ENCODE measurements at regions not wholly inside any gene's neighbourhood (a gene's known extent, or its start where the extent isn't known, plus 50 kb on each side); places are given as distances from the start of the nearest gene placed in this dataset.

- no peak for DNase-seq (ENCODE audit: low read depth in 2 of 2)
Measured at GRCh38 chr5:14017904-14018303, 73.4 kb upstream of the DNAH5 start.

GRCh38 chr5:14016549-14016948 is 72.1 kb upstream of the DNAH5 start:
- no peak for DNase-seq (ENCODE audit: low read depth in 2 of 2)

GRCh38 chr5:14011089-14012020 is 66.9 kb upstream of the DNAH5 start:
- peak; percentile 37 to 43 for DNase-seq (ENCODE audit: low read depth in 2 of 2)

GRCh38 chr5:14009575-14009974 is 65.1 kb upstream of the DNAH5 start:
- DNase-seq (ENCODE audit: low read depth in 2 of 2) = no peak

GRCh38 chr5:14008819-14009311 is 64.4 kb upstream of the DNAH5 start:
- DNase-seq (ENCODE audit: low read depth in 2 of 2) = no peak

- no peak for DNase-seq (ENCODE audit: low read depth in 2 of 2)
Measured at GRCh38 chr5:14006823-14007520, 62.5 kb upstream of the DNAH5 start.

- no peak for DNase-seq (ENCODE audit: low read depth in 2 of 2)
Measured at GRCh38 chr5:14004598-14005394, 60.3 kb upstream of the DNAH5 start.

- DNase-seq (ENCODE audit: low read depth in 2 of 2) = no peak
Measured at GRCh38 chr5:14003936-14004335, 59.4 kb upstream of the DNAH5 start.

- no peak for DNase-seq (ENCODE audit: low read depth in 2 of 2)
Measured at GRCh38 chr5:14003513-14003912, 59.0 kb upstream of the DNAH5 start.

GRCh38 chr5:13998254-13998653 is 53.8 kb upstream of the DNAH5 start:
- DNase-seq (ENCODE audit: low read depth in 2 of 2) = no peak

GRCh38 chr5:13997514-13997913 is 53.0 kb upstream of the DNAH5 start:
- DNase-seq (ENCODE audit: low read depth in 2 of 2) = no peak

- DNase-seq (ENCODE audit: low read depth in 2 of 2) = no peak
Measured at GRCh38 chr5:13994621-13995253, 50.2 kb upstream of the DNAH5 start.

Data from stimulated activated CD8-positive, alpha-beta memory T cell treated with anti-CD3 and anti-CD28 coated beads, Interleukin-2, amount 100 ng/mL, for 48 hours (primary cell).